OCI-LY1 (cell line): ENCODE measurements at regions not wholly inside any gene's neighbourhood (a gene's known extent, or its start where the extent isn't known, plus 50 kb on each side); places are given as distances from the start of the nearest gene placed in this dataset.

Source experiments
- H2AFZ ChIP-seq: fragments of 200-600 bp; sonication (generic), shearing (Covaris generic); 2 replicates; pipeline ENCODE4 v1.6.0; 2014; ENCODE audit warnings: antibody characterized with exemption, mild to moderate bottlenecking, low read length
- H3F3A ChIP-seq: fragments of 200-600 bp; sonication (generic), shearing (Covaris generic); 2 replicates; pipeline ENCODE4 v1.6.0; 2014; ENCODE audit warnings: mild to moderate bottlenecking, antibody characterized with exemption, low read length, moderate library complexity; ENCODE audit not compliant: insufficient read depth
- H3K27ac ChIP-seq: fragments of 200-600 bp; sonication (generic); 2 replicates; pipeline ENCODE4 v1.5.1; 2014; ENCODE audit warnings: low read length, mixed run types, mild to moderate bottlenecking, low read depth; ENCODE audit not compliant: poor library complexity, severe bottlenecking
- H3K27me3 ChIP-seq: fragments of 200-600 bp; sonication (generic); 2 replicates; pipeline ENCODE4 v1.6.0; 2014; ENCODE audit warnings: antibody characterized with exemption, mild to moderate bottlenecking, low read length, moderate library complexity; ENCODE audit not compliant: insufficient read depth
- H3K36me3 ChIP-seq: fragments of 200-600 bp; sonication (generic); 2 replicates; pipeline ENCODE4 v1.6.1; 2014; ENCODE audit warnings: mild to moderate bottlenecking, antibody characterized with exemption, low read length, moderate library complexity, mixed read lengths; ENCODE audit not compliant: insufficient read depth
- H3K4me1 ChIP-seq: fragments of 200-600 bp; sonication (generic); 2 replicates; pipeline ENCODE4 v1.5.1; 2014; ENCODE audit warnings: mild to moderate bottlenecking, low read length, moderate library complexity; ENCODE audit not compliant: insufficient read depth, severe bottlenecking
- H3K4me2 ChIP-seq: fragments of 200-600 bp; sonication (generic), shearing (Covaris generic); 2 replicates; pipeline ENCODE4 v1.6.1; 2014; ENCODE audit warnings: low read length
- H3K4me3 ChIP-seq: fragments of 200-600 bp; sonication (generic); 2 replicates; pipeline ENCODE4 v1.5.1; 2014; ENCODE audit warnings: low read length, low read depth, mild to moderate bottlenecking, mixed read lengths; ENCODE audit not compliant: poor library complexity, severe bottlenecking
- H3K79me2 ChIP-seq: fragments of 200-600 bp; shearing (Covaris generic); 2 replicates; pipeline ENCODE4 v1.6.1; 2016; ENCODE audit warnings: mixed run types, low read length, mixed read lengths; ENCODE audit not compliant: insufficient read depth
- H3K9ac ChIP-seq: fragments of 200-600 bp; sonication (generic), shearing (Covaris generic); 2 replicates; pipeline ENCODE4 v1.6.1; 2014; ENCODE audit warnings: mild to moderate bottlenecking, low read length, mixed read lengths
- H3K9me2 ChIP-seq: fragments of 200-600 bp; sonication (generic), shearing (Covaris generic); 2 replicates; pipeline ENCODE4 v1.6.1; 2014; ENCODE audit warnings: low read depth, mild to moderate bottlenecking, low read length, mixed read lengths
- H3K9me3 ChIP-seq: fragments of 200-600 bp; shearing (Covaris generic); 2 replicates; pipeline ENCODE4 v1.6.1; 2014; ENCODE audit warnings: low read length, mixed read lengths
- H4K20me1 ChIP-seq: fragments of 200-600 bp; sonication (generic), shearing (Covaris generic); 2 replicates; pipeline ENCODE4 v1.6.0; 2016; ENCODE audit warnings: mild to moderate bottlenecking, low read length; ENCODE audit not compliant: insufficient read depth
- CTCF ChIP-seq: fragments of 200-600 bp; sonication (generic), shearing (Covaris generic); IDR thresholded peaks from 2 replicates; pipeline ENCODE4 v1.5.1; 2017; ENCODE audit warnings: mild to moderate bottlenecking, antibody characterized with exemption, low read length, moderate library complexity, mixed read lengths
- EZH2 ChIP-seq: fragments of 200-600 bp; sonication (generic), shearing (Covaris generic); IDR thresholded peaks from 2 replicates; pipeline ENCODE4 v1.8.0; 2017; ENCODE audit warnings: borderline replicate concordance, mixed run types, mild to moderate bottlenecking, antibody characterized with exemption, low read length, moderate library complexity, mixed read lengths

- Histone ChIP-seq H3K9ac (no peak overlapping the region), H3K27me3 (no peaks in the 10 kb centered on the region)
These were observed 1041.3 kb upstream of the SPRY2 start for GRCh38 chr13:81382246-81382645.

GRCh38 chr13:81381560-81381959, 1040.6 kb upstream of the SPRY2 start:
- no peaks in the 10 kb centered on the region for H3K36me3 ChIP-seq
- no peaks in the 10 kb centered on the region; the same call in 1 of the 2 replicates for H3K9me2 ChIP-seq
- TF ChIP-seq EZH2 (no peak), CTCF (no peak)
- H3K27me3 ChIP-seq, result no peaks in the 10 kb centered on the region
- H3K4me2 ChIP-seq, result no peak overlapping the region
- H3K27ac ChIP-seq, result no peak overlapping the region
- no peaks in the 10 kb centered on the region for H3K4me1 ChIP-seq
- H3K9ac ChIP-seq, result no peak overlapping the region
- H3K79me2 ChIP-seq, result no peaks in the 10 kb centered on the region
- H3K9me3 ChIP-seq, result no peaks in the 10 kb centered on the region
- no peaks in the 10 kb centered on the region for H3F3A ChIP-seq
- no peak overlapping the region for H3K4me3 ChIP-seq
- no peaks in the 10 kb centered on the region for H4K20me1 ChIP-seq
- H2AFZ ChIP-seq, result no peak overlapping the region

More at GRCh38 chr13:81382246-81382645, 1041.3 kb upstream of the SPRY2 start:
- Histone ChIP-seq H4K20me1 (no peaks in the 10 kb centered on the region), H3K79me2 (no peaks in the 10 kb centered on the region), H3K4me2 (no peak overlapping the region), H3K4me1 (no peaks in the 10 kb centered on the region), H3K4me3 (no peak overlapping the region), H3K9me3 (no peaks in the 10 kb centered on the region), H3K27ac (no peak overlapping the region), H2AFZ (no peak overlapping the region), H3K9me2 (no peaks in the 10 kb centered on the region; the same call in 1 of the 2 replicates), H3F3A (no peaks in the 10 kb centered on the region), H3K36me3 (no peaks in the 10 kb centered on the region)
- TF ChIP-seq EZH2 (no peak), CTCF (no peak)

- no peaks in the 10 kb centered on the region; the same call in 1 of the 2 replicates for H3K9me2 ChIP-seq
- H3K27ac ChIP-seq, result no peak overlapping the region
- no peaks in the 10 kb centered on the region for H3K9me3 ChIP-seq
- no peak overlapping the region for H2AFZ ChIP-seq
- no peak for TF ChIP-seq CTCF
- H3F3A ChIP-seq, result no peaks in the 10 kb centered on the region
- no peaks in the 10 kb centered on the region for H3K4me1 ChIP-seq
- no peak overlapping the region for H3K4me3 ChIP-seq
- no peaks in the 10 kb centered on the region for H4K20me1 ChIP-seq
- no peaks in the 10 kb centered on the region for H3K27me3 ChIP-seq
- H3K79me2 ChIP-seq, result no peaks in the 10 kb centered on the region
- H3K4me2 ChIP-seq, result no peak overlapping the region
- H3K36me3 ChIP-seq, result no peaks in the 10 kb centered on the region
- no peak overlapping the region for H3K9ac ChIP-seq
These were observed 1038.3 kb upstream of the SPRY2 start for GRCh38 chr13:81379183-81379582.
